ENCODE measurements at regions not wholly inside any gene's neighbourhood (a gene's known extent, or its start where the extent isn't known, plus 50 kb on each side); places are given as distances from the start of the nearest gene placed in this dataset.

DNA sequence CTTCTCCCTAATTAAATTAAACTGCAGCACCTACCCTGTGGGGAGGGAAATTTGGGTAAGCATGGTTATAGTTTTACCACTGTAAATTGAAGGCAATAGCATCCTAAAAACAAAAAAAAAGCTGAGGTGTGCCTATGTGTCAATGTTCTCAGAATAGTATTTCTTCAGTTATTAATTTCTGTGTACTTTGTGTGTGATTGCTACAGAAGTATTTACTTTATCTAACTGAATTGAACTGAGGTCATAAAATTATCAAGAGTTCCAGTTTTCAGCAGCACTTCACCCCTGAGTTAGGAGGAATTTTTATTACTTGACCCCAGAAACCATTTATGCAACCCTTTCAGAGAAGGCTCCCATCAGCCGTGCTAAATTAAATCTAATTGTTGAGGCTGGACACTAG is 333.6 kb upstream of the ALCAM start:
- Histone ChIP-seq H3K36me3 (no peaks in the 10 kb centered on the region), H3K4me3 (no peak overlapping the region), H3K4me1 (no peaks in the 10 kb centered on the region), H3K9me3 (no peaks in the 10 kb centered on the region), H3K27me3 (no peaks in the 10 kb centered on the region), H3K27ac (replicated peaks in 1 of 4) (no peak overlapping the region)
- TF ChIP-seq EP300 (IDR thresholded peaks at IDR 0.05) (no peak), CTCF (IDR thresholded peaks at IDR 0.05) (no peak), POLR2A (IDR thresholded peaks at IDR 0.05; ENCODE audit: low read depth) (no peak), POLR2AphosphoS5 (IDR thresholded peaks at IDR 0.05) (no peak)
- WGBS, result 90% methylated on average over 1 of the region's 1 CpG
- no peak for DNase-seq (ENCODE audit: extremely low spot score)
- intact Hi-C loops (cut with DNase I), result no loop called here

GRCh38 chr3:105039004-105039403 is 327.7 kb upstream of the ALCAM start:
- Histone ChIP-seq H3K4me1 (no peaks in the 10 kb centered on the region), H3K9me3 (no peaks in the 10 kb centered on the region), H3K36me3 (no peaks in the 10 kb centered on the region), H3K27me3 (no peaks in the 10 kb centered on the region), H3K27ac (replicated peaks in 1 of 4) (no peak overlapping the region), H3K4me3 (no peak overlapping the region)
- no peak for TF ChIP-seq POLR2A (IDR thresholded peaks at IDR 0.05; ENCODE audit: low read depth)
- TF ChIP-seq POLR2AphosphoS5 (IDR thresholded peaks at IDR 0.05), result no peak
- no peak for TF ChIP-seq EP300 (IDR thresholded peaks at IDR 0.05)
- no peak for TF ChIP-seq CTCF (IDR thresholded peaks at IDR 0.05)
- 83% methylated on average over 2 of the region's 2 CpGs for WGBS
- intact Hi-C loops (cut with DNase I), result no loop called here
- DNase-seq (ENCODE audit: extremely low spot score), result no peak

- no peaks in the 10 kb centered on the region for H3K4me1 ChIP-seq
- H3K36me3 ChIP-seq, result no peaks in the 10 kb centered on the region
- H3K9me3 ChIP-seq, result no peaks in the 10 kb centered on the region
- no peaks in the 10 kb centered on the region for H3K27me3 ChIP-seq
- TF ChIP-seq EP300 (IDR thresholded peaks at IDR 0.05) (no peak), CTCF (IDR thresholded peaks at IDR 0.05) (no peak), POLR2A (IDR thresholded peaks at IDR 0.05; ENCODE audit: low read depth) (no peak), POLR2AphosphoS5 (IDR thresholded peaks at IDR 0.05) (no peak)
- DNase-seq (ENCODE audit: extremely low spot score), result no peak
- H3K27ac ChIP-seq (replicated peaks in 1 of 4), result no peak overlapping the region
- WGBS, result 82% methylated on average over 1 of the region's 1 CpG
- intact Hi-C loops (cut with DNase I), result no loop called here
- no peak overlapping the region for H3K4me3 ChIP-seq
Measured at GRCh38 chr3:105040026-105040622, 326.6 kb upstream of the ALCAM start.

GRCh38 chr3:105042586-105042985 is 324.1 kb upstream of the ALCAM start:
- no peak for DNase-seq (ENCODE audit: extremely low spot score)
- Histone ChIP-seq H3K4me1 (no peaks in the 10 kb centered on the region), H3K27me3 (no peaks in the 10 kb centered on the region), H3K9me3 (no peaks in the 10 kb centered on the region), H3K4me3 (no peak overlapping the region), H3K27ac (replicated peaks in 1 of 4) (no peak overlapping the region), H3K36me3 (no peaks in the 10 kb centered on the region)
- TF ChIP-seq EP300 (IDR thresholded peaks at IDR 0.05) (no peak), POLR2A (IDR thresholded peaks at IDR 0.05; ENCODE audit: low read depth) (no peak), CTCF (IDR thresholded peaks at IDR 0.05) (no peak), POLR2AphosphoS5 (IDR thresholded peaks at IDR 0.05) (no peak)
- intact Hi-C loops (cut with DNase I), result no loop called here
- 40% methylated on average over 3 of the region's 3 CpGs for WGBS

GRCh38 chr3:105051111-105051510 is 315.6 kb upstream of the ALCAM start:
- H3K4me3 ChIP-seq, result no peak overlapping the region
- TF ChIP-seq POLR2A (IDR thresholded peaks at IDR 0.05; ENCODE audit: low read depth), result no peak
- no peaks in the 10 kb centered on the region for H3K36me3 ChIP-seq
- H3K4me1 ChIP-seq, result no peaks in the 10 kb centered on the region
- no peaks in the 10 kb centered on the region for H3K27me3 ChIP-seq
- H3K27ac ChIP-seq (replicated peaks in 1 of 4), result no peak overlapping the region
- DNase-seq (ENCODE audit: extremely low spot score), result no peak
- no peaks in the 10 kb centered on the region for H3K9me3 ChIP-seq
- WGBS, result 94% methylated on average over 2 of the region's 2 CpGs
- intact Hi-C loops (cut with DNase I), result no loop called here
